H9 (cell line): ENCODE measurements at regions not wholly inside any gene's neighbourhood (a gene's known extent, or its start where the extent isn't known, plus 50 kb on each side); places are given as distances from the start of the nearest gene placed in this dataset.

Experiments
- DNase-seq: peaks from one replicate; pipeline ENCODE4 v3.0.0-alpha.2; 2017
- H2AFZ ChIP-seq: one replicate; pipeline ENCODE4 v1.6.1; 2013; ENCODE audit warnings: mild to moderate bottlenecking, low read length, control low read depth, moderate library complexity
- H2AK5ac ChIP-seq: 2 replicates; pipeline ENCODE4 v1.6.1; 2013; ENCODE audit warnings: low read length, control low read depth, mixed read lengths; ENCODE audit not compliant: insufficient read length
- H2BK120ac ChIP-seq: one replicate; pipeline ENCODE4 v1.6.1; 2013; ENCODE audit warnings: low read depth, mild to moderate bottlenecking, low read length, control low read depth, inconsistent platforms; ENCODE audit not compliant: poor library complexity, severe bottlenecking
- H2BK12ac ChIP-seq: 2 replicates; pipeline ENCODE4 v1.6.1; 2013; ENCODE audit warnings: low read length, control low read depth, mixed read lengths, low read depth; ENCODE audit not compliant: insufficient read length
- H2BK15ac ChIP-seq: 2 replicates; pipeline ENCODE4 v1.6.1; 2013; ENCODE audit warnings: low read depth, low read length, control low read depth
- H2BK20ac ChIP-seq: one replicate; pipeline ENCODE4 v1.6.1; 2013; ENCODE audit warnings: low read depth, mild to moderate bottlenecking, low read length, control low read depth, inconsistent platforms; ENCODE audit not compliant: poor library complexity, severe bottlenecking
- H2BK5ac ChIP-seq: 2 replicates; pipeline ENCODE4 v1.6.1; 2013; ENCODE audit warnings: low read length, control low read depth, mixed read lengths; ENCODE audit not compliant: insufficient read length
- H3K14ac ChIP-seq: 2 replicates; pipeline ENCODE4 v1.6.1; 2013; ENCODE audit warnings: low read length, control low read depth; ENCODE audit not compliant: insufficient read depth
- H3K18ac ChIP-seq: 2 replicates; pipeline ENCODE4 v1.6.1; 2013; ENCODE audit warnings: low read depth, mild to moderate bottlenecking, mixed read lengths, low read length, control low read depth; ENCODE audit not compliant: insufficient read length
- H3K23ac ChIP-seq: 2 replicates; pipeline ENCODE4 v1.6.1; 2013; ENCODE audit warnings: low read length, control low read depth, mixed read lengths, low read depth; ENCODE audit not compliant: insufficient read length
- H3K23me2 ChIP-seq: 2 replicates; pipeline ENCODE4 v1.6.1; 2013; ENCODE audit warnings: low read depth, mild to moderate bottlenecking, mixed read lengths, low read length, control low read depth; ENCODE audit not compliant: insufficient read length, poor library complexity, severe bottlenecking
- H3K27ac ChIP-seq: 2 replicates; pipeline ENCODE4 v1.5.1; 2013; ENCODE audit warnings: low read length, control low read depth, mixed read lengths, low read depth; ENCODE audit not compliant: insufficient read length
- H3K27me3 ChIP-seq: 2 replicates; pipeline ENCODE4 v1.6.1; 2013; ENCODE audit warnings: low read length, control low read depth, inconsistent platforms; ENCODE audit not compliant: insufficient read depth
- H3K4ac ChIP-seq: 2 replicates; pipeline ENCODE4 v1.6.1; 2013; ENCODE audit warnings: low read depth, mild to moderate bottlenecking, control low read depth, inconsistent platforms, low read length, moderate library complexity
- H3K4me1 ChIP-seq: 2 replicates; pipeline ENCODE4 v1.6.1; 2013; ENCODE audit warnings: low read length, control low read depth, inconsistent platforms; ENCODE audit not compliant: insufficient read depth
- H3K4me2 ChIP-seq: 2 replicates; pipeline ENCODE4 v1.6.1; 2013; ENCODE audit warnings: low read length, control low read depth, mixed read lengths; ENCODE audit not compliant: insufficient read length, insufficient read depth
- H3K56ac ChIP-seq: 2 replicates; pipeline ENCODE4 v1.6.1; 2013; ENCODE audit warnings: low read depth, mild to moderate bottlenecking, mixed read lengths, low read length, control low read depth; ENCODE audit not compliant: insufficient read length
- H3K79me1 ChIP-seq: 2 replicates; pipeline ENCODE4 v1.6.1; 2013; ENCODE audit warnings: low read depth, mild to moderate bottlenecking, moderate library complexity, low read length, control low read depth, inconsistent platforms; ENCODE audit not compliant: insufficient read depth, poor library complexity, severe bottlenecking
- H3K79me2 ChIP-seq: 2 replicates; pipeline ENCODE4 v1.6.1; 2013; ENCODE audit warnings: low read length, control low read depth, inconsistent platforms; ENCODE audit not compliant: insufficient read depth
- H3K9ac ChIP-seq: 2 replicates; pipeline ENCODE4 v1.6.1; 2013; ENCODE audit warnings: low read length, control low read depth, mixed read lengths; ENCODE audit not compliant: insufficient read length; ENCODE audit errors: extremely low read depth
- H3K9me3 ChIP-seq: one replicate; pipeline ENCODE4 v1.6.1; 2013; ENCODE audit warnings: low read depth, low read length, inconsistent platforms; ENCODE audit not compliant: control insufficient read depth
- H3T11ph ChIP-seq: one replicate; pipeline ENCODE4 v1.6.1; 2013; ENCODE audit warnings: mild to moderate bottlenecking, low read length, control low read depth, inconsistent platforms
- H4K20me1 ChIP-seq: one replicate; pipeline ENCODE4 v1.6.1; 2013; ENCODE audit not compliant: control insufficient read depth, insufficient read length, insufficient read depth
- H4K5ac ChIP-seq: 2 replicates; pipeline ENCODE4 v1.6.1; 2013; ENCODE audit warnings: low read depth, mild to moderate bottlenecking, mixed read lengths, low read length, control low read depth; ENCODE audit not compliant: insufficient read length
- H4K8ac ChIP-seq: replicated peaks from 2 replicates; pipeline ENCODE4 v1.6.1; 2013; ENCODE audit warnings: low read length, control low read depth, mixed read lengths, low read depth; ENCODE audit not compliant: insufficient read length
- H4K91ac ChIP-seq: 2 replicates; pipeline ENCODE4 v1.6.1; 2013; ENCODE audit warnings: low read depth, mild to moderate bottlenecking, moderate library complexity, mixed read lengths, low read length, control low read depth; ENCODE audit not compliant: insufficient read length
- H3K27ac Mint-ChIP-seq, 3 experiments: 2 replicates in 2 of 3; 3 replicates in 1 of 3; pipeline ENCODE4 v1.8.0; 2020 to 2021; ENCODE audit warnings: mixed read lengths in 3 of 3, mild to moderate bottlenecking in 1 of 3, moderate library complexity in 1 of 3
- H3K27me3 Mint-ChIP-seq: 2 replicates; pipeline ENCODE4 v1.8.0; 2021; ENCODE audit warnings: low read depth, mild to moderate bottlenecking, moderate library complexity, mixed read lengths
- H3K36me3 Mint-ChIP-seq, 3 experiments: 2 replicates in 2 of 3; 3 replicates in 1 of 3; pipeline ENCODE4 v1.8.0; 2020 to 2021; ENCODE audit warnings: low read depth in 3 of 3, mixed read lengths in 3 of 3; ENCODE audit not compliant: insufficient read depth in 1 of 3
- H3K4me1 Mint-ChIP-seq, 2 experiments: 2 replicates each; pipeline ENCODE4 v1.8.0; 2020; ENCODE audit warnings: mixed read lengths in 2 of 2
- H3K4me3 Mint-ChIP-seq, 2 experiments: 2 replicates in 1 of 2; 3 replicates in 1 of 2; pipeline ENCODE4 v1.8.0; 2020 to 2021; ENCODE audit warnings: mild to moderate bottlenecking in 2 of 2, mixed read lengths in 2 of 2, moderate library complexity in 1 of 2
- H3K9me3 Mint-ChIP-seq, 2 experiments: 2 replicates in 1 of 2; 3 replicates in 1 of 2; pipeline ENCODE4 v1.8.0; 2020; ENCODE audit warnings: mild to moderate bottlenecking in 2 of 2, mixed read lengths in 2 of 2, moderate library complexity in 1 of 2
- WGBS: extraction: QIAGEN DNeasy Blood & Tissue Kit; methylation state at CpG from one replicate; pipeline ENCODE4 v1.1.7; 2013; ENCODE audit warnings: missing lambda C conversion rate, low lambda C conversion rate, mixed read lengths; ENCODE audit not compliant: insufficient read length; ENCODE audit errors: extremely low coverage; 5-methylcytosine and 5-hydroxymethylcytosine counted together
- TF ChIP-seq, protein P1 (sequence below): fragments of 200-600 bp; sonication (generic); conservative IDR thresholded peaks from 3 replicates; pipeline ENCODE4 v1.8.0; 2021; ENCODE audit warnings: antibody characterized with exemption, mild to moderate bottlenecking

DNA sequence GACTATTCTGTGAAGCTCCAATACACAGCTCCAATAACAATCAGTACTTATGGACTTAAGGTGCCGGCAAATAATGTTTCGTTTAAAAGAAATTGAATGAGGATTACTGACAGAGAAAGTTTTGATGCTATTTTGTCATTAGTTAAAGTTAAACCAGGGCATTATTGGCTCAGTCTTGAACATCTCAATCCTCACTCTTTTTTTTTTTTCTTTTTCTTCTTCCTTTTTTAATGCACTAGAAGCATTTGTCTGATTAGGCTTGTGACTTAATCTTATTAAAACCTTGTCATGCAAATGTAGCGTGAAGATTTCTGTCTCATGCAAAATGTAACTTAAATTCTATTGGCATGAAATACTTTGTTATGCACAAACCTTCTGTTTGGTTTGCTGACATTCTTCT is 346.8 kb upstream of the ADGRL2 start:
- Histone ChIP-seq H3K27ac (no peak overlapping the region), H2AK5ac (no peak overlapping the region), H3K14ac (no peak overlapping the region), H3K9me3 (no peaks in the 10 kb centered on the region), H3K23me2 (no peaks in the 10 kb centered on the region), H3K4ac (no peak overlapping the region), H3K56ac (no peak overlapping the region), H2BK20ac (no peak overlapping the region), H4K5ac (no peak overlapping the region), H2BK15ac (no peak overlapping the region), H4K20me1 (no peaks in the 10 kb centered on the region), H3K79me2 (no peaks in the 10 kb centered on the region), H3K4me2 (no peak overlapping the region), H3K18ac (no peak overlapping the region), H2BK120ac (no peak overlapping the region), H4K8ac (no peak overlapping the region), H4K91ac (no peak overlapping the region), H3T11ph (no peak overlapping the region), H2BK12ac (no peak overlapping the region), H2BK5ac (no peak overlapping the region), H3K9ac (no peak overlapping the region), H3K27me3 (no peaks in the 10 kb centered on the region), H3K23ac (no peak overlapping the region), H2AFZ (no peak overlapping the region), H3K4me1 (peaks cover 2% of the 10 kb centered on the region; the same call in 1 of the 2 replicates), H3K79me1 (no peaks in the 10 kb centered on the region)
- Mint-ChIP-seq H3K9me3 (no peaks in the 10 kb centered on the region; a peak in 1 of 5 replicates), H3K27ac (peak overlapping the region in 2 of 3 experiments; percentile 4 to 44; a peak in 4 of 7 replicates), H3K4me3 (no peak overlapping the region; a peak in 1 of 5 replicates), H3K4me1 (peaks cover 41 to 48% of the 10 kb centered on the region in 2 experiments), H3K36me3 (no peaks in the 10 kb centered on the region), H3K27me3 (no peaks in the 10 kb centered on the region)
- TF ChIP-seq, protein P1, sequence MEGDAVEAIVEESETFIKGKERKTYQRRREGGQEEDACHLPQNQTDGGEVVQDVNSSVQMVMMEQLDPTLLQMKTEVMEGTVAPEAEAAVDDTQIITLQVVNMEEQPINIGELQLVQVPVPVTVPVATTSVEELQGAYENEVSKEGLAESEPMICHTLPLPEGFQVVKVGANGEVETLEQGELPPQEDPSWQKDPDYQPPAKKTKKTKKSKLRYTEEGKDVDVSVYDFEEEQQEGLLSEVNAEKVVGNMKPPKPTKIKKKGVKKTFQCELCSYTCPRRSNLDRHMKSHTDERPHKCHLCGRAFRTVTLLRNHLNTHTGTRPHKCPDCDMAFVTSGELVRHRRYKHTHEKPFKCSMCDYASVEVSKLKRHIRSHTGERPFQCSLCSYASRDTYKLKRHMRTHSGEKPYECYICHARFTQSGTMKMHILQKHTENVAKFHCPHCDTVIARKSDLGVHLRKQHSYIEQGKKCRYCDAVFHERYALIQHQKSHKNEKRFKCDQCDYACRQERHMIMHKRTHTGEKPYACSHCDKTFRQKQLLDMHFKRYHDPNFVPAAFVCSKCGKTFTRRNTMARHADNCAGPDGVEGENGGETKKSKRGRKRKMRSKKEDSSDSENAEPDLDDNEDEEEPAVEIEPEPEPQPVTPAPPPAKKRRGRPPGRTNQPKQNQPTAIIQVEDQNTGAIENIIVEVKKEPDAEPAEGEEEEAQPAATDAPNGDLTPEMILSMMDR, result no peak
- DNase-seq, result no peak
- WGBS, result no CpG with 5 or more reads among the region's 3 CpGs
